HL-60 (cell line): ENCODE measurements at regions not wholly inside any gene's neighbourhood (a gene's known extent, or its start where the extent isn't known, plus 50 kb on each side); places are given as distances from the start of the nearest gene placed in this dataset.

Experiments used
- DNase-seq, 2 experiments: peaks; one replicate each; pipeline ENCODE4 v3.0.0-alpha.2; 2010 to 2020; ENCODE audit warnings: low read depth in 1 of 2, low spot score in 1 of 2
- H3K27ac ChIP-seq: fragments of 250-450 bp; sonication (Bioruptor Pico); replicated peaks from 2 replicates; pipeline ENCODE4 v1.5.1; 2020; ENCODE audit warnings: mild to moderate bottlenecking, moderate library complexity
- H3K27me3 ChIP-seq: fragments of 250-450 bp; sonication (Bioruptor Pico); 2 replicates; pipeline ENCODE4 v1.5.1; 2021; ENCODE audit warnings: mild to moderate bottlenecking, moderate library complexity; ENCODE audit not compliant: insufficient read depth, poor library complexity, severe bottlenecking
- H3K4me3 ChIP-seq: replicated peaks from 2 replicates; pipeline ENCODE4 v1.5.1; 2011; ENCODE audit warnings: mild to moderate bottlenecking, control low read depth, low read length; ENCODE audit not compliant: insufficient read depth
- GABPA ChIP-seq: IDR thresholded peaks from 2 replicates; pipeline ENCODE4 v1.6.1; 2012; ENCODE audit warnings: low read depth
- POLR2AphosphoS5 ChIP-seq: IDR thresholded peaks from 2 replicates; pipeline ENCODE4 v1.6.1; 2012; ENCODE audit warnings: low read depth
- SPI1 ChIP-seq: IDR thresholded peaks from 2 replicates; pipeline ENCODE4 v1.6.1; 2012; ENCODE audit warnings: low read depth, mild to moderate bottlenecking, borderline replicate concordance
- TF ChIP-seq, protein P1 (sequence below): IDR thresholded peaks from 2 replicates; pipeline ENCODE4 v1.6.1; 2012; ENCODE audit warnings: low read depth; ENCODE audit not compliant: insufficient replicate concordance
- TF ChIP-seq, protein P2 (sequence below): IDR thresholded peaks from one replicate; pipeline ENCODE4 v1.5.1; 2011; ENCODE audit warnings: low read length, control low read depth, inconsistent platforms; ENCODE audit not compliant: insufficient read depth

- TF ChIP-seq, protein P1, sequence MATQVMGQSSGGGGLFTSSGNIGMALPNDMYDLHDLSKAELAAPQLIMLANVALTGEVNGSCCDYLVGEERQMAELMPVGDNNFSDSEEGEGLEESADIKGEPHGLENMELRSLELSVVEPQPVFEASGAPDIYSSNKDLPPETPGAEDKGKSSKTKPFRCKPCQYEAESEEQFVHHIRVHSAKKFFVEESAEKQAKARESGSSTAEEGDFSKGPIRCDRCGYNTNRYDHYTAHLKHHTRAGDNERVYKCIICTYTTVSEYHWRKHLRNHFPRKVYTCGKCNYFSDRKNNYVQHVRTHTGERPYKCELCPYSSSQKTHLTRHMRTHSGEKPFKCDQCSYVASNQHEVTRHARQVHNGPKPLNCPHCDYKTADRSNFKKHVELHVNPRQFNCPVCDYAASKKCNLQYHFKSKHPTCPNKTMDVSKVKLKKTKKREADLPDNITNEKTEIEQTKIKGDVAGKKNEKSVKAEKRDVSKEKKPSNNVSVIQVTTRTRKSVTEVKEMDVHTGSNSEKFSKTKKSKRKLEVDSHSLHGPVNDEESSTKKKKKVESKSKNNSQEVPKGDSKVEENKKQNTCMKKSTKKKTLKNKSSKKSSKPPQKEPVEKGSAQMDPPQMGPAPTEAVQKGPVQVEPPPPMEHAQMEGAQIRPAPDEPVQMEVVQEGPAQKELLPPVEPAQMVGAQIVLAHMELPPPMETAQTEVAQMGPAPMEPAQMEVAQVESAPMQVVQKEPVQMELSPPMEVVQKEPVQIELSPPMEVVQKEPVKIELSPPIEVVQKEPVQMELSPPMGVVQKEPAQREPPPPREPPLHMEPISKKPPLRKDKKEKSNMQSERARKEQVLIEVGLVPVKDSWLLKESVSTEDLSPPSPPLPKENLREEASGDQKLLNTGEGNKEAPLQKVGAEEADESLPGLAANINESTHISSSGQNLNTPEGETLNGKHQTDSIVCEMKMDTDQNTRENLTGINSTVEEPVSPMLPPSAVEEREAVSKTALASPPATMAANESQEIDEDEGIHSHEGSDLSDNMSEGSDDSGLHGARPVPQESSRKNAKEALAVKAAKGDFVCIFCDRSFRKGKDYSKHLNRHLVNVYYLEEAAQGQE: no peak
- TF ChIP-seq GABPA: no peak
- TF ChIP-seq, protein P2, sequence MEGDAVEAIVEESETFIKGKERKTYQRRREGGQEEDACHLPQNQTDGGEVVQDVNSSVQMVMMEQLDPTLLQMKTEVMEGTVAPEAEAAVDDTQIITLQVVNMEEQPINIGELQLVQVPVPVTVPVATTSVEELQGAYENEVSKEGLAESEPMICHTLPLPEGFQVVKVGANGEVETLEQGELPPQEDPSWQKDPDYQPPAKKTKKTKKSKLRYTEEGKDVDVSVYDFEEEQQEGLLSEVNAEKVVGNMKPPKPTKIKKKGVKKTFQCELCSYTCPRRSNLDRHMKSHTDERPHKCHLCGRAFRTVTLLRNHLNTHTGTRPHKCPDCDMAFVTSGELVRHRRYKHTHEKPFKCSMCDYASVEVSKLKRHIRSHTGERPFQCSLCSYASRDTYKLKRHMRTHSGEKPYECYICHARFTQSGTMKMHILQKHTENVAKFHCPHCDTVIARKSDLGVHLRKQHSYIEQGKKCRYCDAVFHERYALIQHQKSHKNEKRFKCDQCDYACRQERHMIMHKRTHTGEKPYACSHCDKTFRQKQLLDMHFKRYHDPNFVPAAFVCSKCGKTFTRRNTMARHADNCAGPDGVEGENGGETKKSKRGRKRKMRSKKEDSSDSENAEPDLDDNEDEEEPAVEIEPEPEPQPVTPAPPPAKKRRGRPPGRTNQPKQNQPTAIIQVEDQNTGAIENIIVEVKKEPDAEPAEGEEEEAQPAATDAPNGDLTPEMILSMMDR: no peak
- no peak for TF ChIP-seq POLR2AphosphoS5
- no peak for TF ChIP-seq SPI1
- Histone ChIP-seq H3K27ac (no peak overlapping the region), H3K27me3 (no peaks in the 10 kb centered on the region), H3K4me3 (no peak overlapping the region)
- DNase-seq: no peak
Observed at GRCh38 chr1:30321246-30321910, 402.0 kb downstream of the MATN1 start.

GRCh38 chr1:30320581-30320890, 402.8 kb downstream of the MATN1 start:
- no peak for DNase-seq
- H3K27me3 ChIP-seq: no peaks in the 10 kb centered on the region
- TF ChIP-seq SPI1 (no peak), GABPA (no peak), POLR2AphosphoS5 (no peak)
- TF ChIP-seq, protein P2: no peak
- TF ChIP-seq, protein P1: no peak
- H3K27ac ChIP-seq: no peak overlapping the region
- no peak overlapping the region for H3K4me3 ChIP-seq

DNA sequence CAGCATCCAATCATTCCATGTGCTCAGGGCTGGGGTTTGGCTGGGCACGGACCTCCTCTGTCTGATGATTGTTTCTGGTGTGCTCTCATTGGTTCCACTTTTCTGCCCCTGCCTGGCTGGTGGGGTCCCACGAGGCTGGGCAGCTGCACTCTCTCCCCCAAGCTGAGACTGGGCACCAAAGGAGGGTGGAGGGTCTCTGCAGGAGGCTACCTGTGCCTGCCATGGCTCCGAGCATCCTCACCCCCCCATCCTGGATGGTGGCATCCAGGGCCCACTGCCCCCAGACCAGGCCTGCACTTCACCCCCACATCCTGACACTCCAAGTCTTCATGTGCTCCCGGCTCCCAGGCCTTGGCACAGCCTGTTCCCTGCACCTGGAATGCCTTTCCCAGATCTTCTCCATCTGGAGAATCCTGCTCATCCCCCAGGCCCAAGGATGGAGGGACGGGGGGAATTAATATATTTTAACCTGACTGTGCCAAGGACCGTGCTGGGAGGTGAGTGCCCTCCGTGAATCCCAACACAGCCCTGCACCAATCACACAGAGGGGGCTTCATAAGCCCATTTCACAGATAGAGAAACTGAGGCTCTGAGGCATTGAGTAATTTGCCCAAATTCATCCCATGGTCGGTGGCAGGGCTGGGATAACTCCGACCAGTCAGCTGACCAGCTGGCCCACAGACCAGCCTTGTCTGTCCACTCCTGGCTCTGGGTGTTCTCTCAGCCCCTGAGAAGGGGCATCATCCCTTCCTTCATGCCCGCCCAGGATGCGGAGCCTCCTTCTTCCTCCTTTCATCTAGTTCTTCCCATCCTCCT, 403.4 kb downstream of the MATN1 start:
- no peak for DNase-seq
- Histone ChIP-seq H3K4me3 (no peak overlapping the region), H3K27me3 (no peaks in the 10 kb centered on the region), H3K27ac (no peak overlapping the region)
- TF ChIP-seq SPI1: no peak
- no peak for TF ChIP-seq GABPA
- no peak for TF ChIP-seq POLR2AphosphoS5
- TF ChIP-seq, protein P2: no peak
- TF ChIP-seq, protein P1: no peak
